ENCODE measurements at regions not wholly inside any gene's neighbourhood (a gene's known extent, or its start where the extent isn't known, plus 50 kb on each side); places are given as distances from the start of the nearest gene placed in this dataset.
"Not testable (repeated sequence)": the region's sequence is repeated elsewhere in the genome, so short reads cannot be mapped to it uniquely, and the experiment has no call there.

DNA sequence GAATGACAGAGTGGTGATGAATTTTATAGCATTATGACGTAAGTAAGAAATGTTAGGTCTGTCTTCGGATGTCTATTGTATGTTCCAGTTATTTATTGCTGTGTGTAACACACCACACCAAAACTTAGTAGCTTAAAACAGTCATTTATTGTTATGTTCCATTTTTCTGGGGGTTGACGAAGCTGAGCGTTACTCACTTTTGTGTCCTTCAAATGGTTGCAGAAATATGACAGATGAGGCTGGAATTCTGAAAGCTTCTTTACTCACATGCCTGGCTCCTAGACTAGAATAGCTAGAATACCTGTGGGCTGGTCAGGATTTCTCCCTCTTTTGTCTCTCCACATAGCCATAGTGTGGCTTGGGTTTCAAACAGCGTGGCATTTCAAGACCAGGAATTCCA lies 62.1 kb upstream of the S1PR1 start:
- H3K27me3 ChIP-seq (ENCODE audit: control insufficient read depth in 3 of 3, insufficient read depth in 3 of 3, low read length in 2 of 3) = no peaks in the 10 kb centered on the region
- H3K27ac ChIP-seq (ENCODE audit: low read depth in 1 of 2, low read length in 1 of 2) = no peak overlapping the region
- peaks cover 0 to 3% (median 0%) of the 10 kb centered on the region in 5 donors for H3K4me1 ChIP-seq (ENCODE audit: control insufficient read depth in 5 of 5, insufficient read depth in 5 of 5, low read length in 5 of 5)
- H3K36me3 ChIP-seq (ENCODE audit: control insufficient read depth in 4 of 4, insufficient read depth in 4 of 4, low read length in 4 of 4) = no peaks in the 10 kb centered on the region
- TF ChIP-seq, protein P1, sequence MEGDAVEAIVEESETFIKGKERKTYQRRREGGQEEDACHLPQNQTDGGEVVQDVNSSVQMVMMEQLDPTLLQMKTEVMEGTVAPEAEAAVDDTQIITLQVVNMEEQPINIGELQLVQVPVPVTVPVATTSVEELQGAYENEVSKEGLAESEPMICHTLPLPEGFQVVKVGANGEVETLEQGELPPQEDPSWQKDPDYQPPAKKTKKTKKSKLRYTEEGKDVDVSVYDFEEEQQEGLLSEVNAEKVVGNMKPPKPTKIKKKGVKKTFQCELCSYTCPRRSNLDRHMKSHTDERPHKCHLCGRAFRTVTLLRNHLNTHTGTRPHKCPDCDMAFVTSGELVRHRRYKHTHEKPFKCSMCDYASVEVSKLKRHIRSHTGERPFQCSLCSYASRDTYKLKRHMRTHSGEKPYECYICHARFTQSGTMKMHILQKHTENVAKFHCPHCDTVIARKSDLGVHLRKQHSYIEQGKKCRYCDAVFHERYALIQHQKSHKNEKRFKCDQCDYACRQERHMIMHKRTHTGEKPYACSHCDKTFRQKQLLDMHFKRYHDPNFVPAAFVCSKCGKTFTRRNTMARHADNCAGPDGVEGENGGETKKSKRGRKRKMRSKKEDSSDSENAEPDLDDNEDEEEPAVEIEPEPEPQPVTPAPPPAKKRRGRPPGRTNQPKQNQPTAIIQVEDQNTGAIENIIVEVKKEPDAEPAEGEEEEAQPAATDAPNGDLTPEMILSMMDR (IDR thresholded peaks at IDR 0.05; ENCODE audit: control extremely low read depth, extremely low read depth) = no peak
- no peak overlapping the region for H3K4me3 ChIP-seq
- 96 to 98% methylated on average over 5 of the region's 5 CpGs for WGBS, 2 donors
- H3K9me3 ChIP-seq (ENCODE audit: control insufficient read depth in 4 of 4, insufficient read depth in 3 of 4, low read length in 3 of 4) = no peaks in the 10 kb centered on the region
- ATAC-seq (ENCODE audit: insufficient read depth, low FRiP score) (no peak), DNase-seq (no peak)
- H3K9ac ChIP-seq (ENCODE audit: insufficient read depth in 1 of 2, low read length in 2 of 2) = no peak overlapping the region

- not testable (repeated sequence) for H3K27me3 ChIP-seq (ENCODE audit: control insufficient read depth in 3 of 3, insufficient read depth in 3 of 3, low read length in 2 of 3)
Measured at GRCh38 chr1:101174298-101174697, 62.5 kb upstream of the S1PR1 start.

DNA sequence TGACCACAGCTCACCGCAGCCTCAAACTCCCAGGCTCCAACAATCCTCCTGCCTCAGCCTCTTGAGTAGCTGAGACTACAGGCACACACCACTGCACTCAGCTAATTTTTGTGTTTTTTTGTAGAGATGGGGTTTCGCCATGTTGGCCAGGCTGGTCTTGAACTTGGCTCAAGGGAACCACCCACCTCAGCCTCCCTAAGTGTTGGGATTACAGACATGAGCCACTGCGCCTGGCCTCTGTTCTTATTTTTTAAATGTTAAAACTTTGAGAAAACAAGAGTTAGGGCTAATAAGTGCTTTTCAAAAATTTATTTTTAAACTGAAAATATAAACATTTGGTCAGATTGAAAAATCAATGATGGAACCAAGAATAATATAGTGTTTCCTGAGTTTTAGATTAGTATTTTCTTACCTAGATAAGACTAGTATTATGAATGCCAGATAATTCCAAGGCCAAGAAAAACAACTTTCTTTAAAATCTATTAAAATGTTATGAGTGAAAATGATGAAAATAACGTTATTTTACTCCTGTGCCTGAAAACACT lies 66.2 kb upstream of the S1PR1 start:
- Histone ChIP-seq H3K4me3 (no peak overlapping the region), H3K27ac (ENCODE audit: low read depth in 1 of 2, low read length in 1 of 2) (no peak overlapping the region), H3K36me3 (ENCODE audit: control insufficient read depth in 4 of 4, insufficient read depth in 4 of 4, low read length in 4 of 4) (no peaks in the 10 kb centered on the region), H3K9ac (ENCODE audit: insufficient read depth in 1 of 2, low read length in 2 of 2) (no peak overlapping the region), H3K27me3 (ENCODE audit: control insufficient read depth in 3 of 3, insufficient read depth in 3 of 3, low read length in 2 of 3) (no peaks in the 10 kb centered on the region), H3K9me3 (ENCODE audit: control insufficient read depth in 4 of 4, insufficient read depth in 3 of 4, low read length in 3 of 4) (no peaks in the 10 kb centered on the region), H3K4me1 (ENCODE audit: control insufficient read depth in 5 of 5, insufficient read depth in 5 of 5, low read length in 5 of 5) (peaks cover 0 to 3% (median 0%) of the 10 kb centered on the region in 5 donors)
- 92 to 95% methylated on average over 4 of the region's 4 CpGs for WGBS, 2 donors
- TF ChIP-seq, protein P1 (IDR thresholded peaks at IDR 0.05; ENCODE audit: control extremely low read depth, extremely low read depth) = no peak
- ATAC-seq (ENCODE audit: insufficient read depth, low FRiP score) = no peak
- no peak for DNase-seq

More at GRCh38 chr1:101174298-101174697, 62.5 kb upstream of the S1PR1 start:
- not testable (repeated sequence) for H3K4me3 ChIP-seq; H3K9ac ChIP-seq (ENCODE audit: insufficient read depth in 1 of 2, low read length in 2 of 2); H3K36me3 ChIP-seq (ENCODE audit: control insufficient read depth in 4 of 4, insufficient read depth in 4 of 4, low read length in 4 of 4); H3K27ac ChIP-seq (ENCODE audit: low read depth in 1 of 2, low read length in 1 of 2); ATAC-seq (ENCODE audit: insufficient read depth, low FRiP score); H3K4me1 ChIP-seq (ENCODE audit: control insufficient read depth in 5 of 5, insufficient read depth in 5 of 5, low read length in 5 of 5); DNase-seq; H3K9me3 ChIP-seq (ENCODE audit: control insufficient read depth in 4 of 4, insufficient read depth in 3 of 4, low read length in 3 of 4)
- 96 to 98% methylated on average over 4 of the region's 4 CpGs for WGBS, 2 donors

- H3K4me3 ChIP-seq = no peak overlapping the region
Measured at GRCh38 chr1:101167891-101168290, 68.9 kb upstream of the S1PR1 start.

More at GRCh38 chr1:101167891-101168290, 68.9 kb upstream of the S1PR1 start:
- Histone ChIP-seq H3K27ac (ENCODE audit: low read depth in 1 of 2, low read length in 1 of 2) (no peak overlapping the region), H3K4me1 (ENCODE audit: control insufficient read depth in 5 of 5, insufficient read depth in 5 of 5, low read length in 5 of 5) (peaks cover 0 to 5% (median 1%) of the 10 kb centered on the region in 5 donors), H3K9ac (ENCODE audit: insufficient read depth in 1 of 2, low read length in 2 of 2) (no peak overlapping the region), H3K27me3 (ENCODE audit: control insufficient read depth in 3 of 3, insufficient read depth in 3 of 3, low read length in 2 of 3) (no peaks in the 10 kb centered on the region), H3K9me3 (ENCODE audit: control insufficient read depth in 4 of 4, insufficient read depth in 3 of 4, low read length in 3 of 4) (no peaks in the 10 kb centered on the region), H3K36me3 (ENCODE audit: control insufficient read depth in 4 of 4, insufficient read depth in 4 of 4, low read length in 4 of 4) (no peaks in the 10 kb centered on the region)
- TF ChIP-seq, protein P1 (IDR thresholded peaks at IDR 0.05; ENCODE audit: control extremely low read depth, extremely low read depth) = no peak
- ATAC-seq (ENCODE audit: insufficient read depth, low FRiP score) (no peak), DNase-seq (no peak)

Measured in lung (tissue), 11 donors.